ENCODE measurements at regions not wholly inside any gene's neighbourhood (a gene's known extent, or its start where the extent isn't known, plus 50 kb on each side); places are given as distances from the start of the nearest gene placed in this dataset.

GRCh38 chr13:93098972-93099371 is 127.6 kb upstream of the GPC6 start:
- Mint-ChIP-seq H3K27ac (no peak overlapping the region), H3K36me3 (no peaks in the 10 kb centered on the region), H3K27me3 (ENCODE audit: low read depth) (no peaks in the 10 kb centered on the region), H3K4me3 (no peak overlapping the region), H3K4me1 (no peaks in the 10 kb centered on the region), H3K9me3 (peaks cover 24% of the 10 kb centered on the region)
- TF ChIP-seq CTCF (IDR thresholded peaks at IDR 0.05; ENCODE audit: unreplicated experiment): no peak
- DNase-seq (ENCODE audit: low spot score in 2 of 2, unreplicated experiment in 2 of 2): no peak

GRCh38 chr13:93101226-93101734 is 125.3 kb upstream of the GPC6 start:
- peaks cover 12% of the 10 kb centered on the region for H3K9me3 Mint-ChIP-seq
- DNase-seq (ENCODE audit: low spot score in 2 of 2, unreplicated experiment in 2 of 2): no peak
- no peak overlapping the region for H3K27ac Mint-ChIP-seq
- no peak overlapping the region for H3K4me3 Mint-ChIP-seq
- H3K4me1 Mint-ChIP-seq: no peaks in the 10 kb centered on the region
- H3K36me3 Mint-ChIP-seq: no peaks in the 10 kb centered on the region
- no peaks in the 10 kb centered on the region for H3K27me3 Mint-ChIP-seq (ENCODE audit: low read depth)
- no peak for TF ChIP-seq CTCF (IDR thresholded peaks at IDR 0.05; ENCODE audit: unreplicated experiment)

GRCh38 chr13:93104270-93104669 is 122.3 kb upstream of the GPC6 start:
- no peaks in the 10 kb centered on the region for H3K36me3 Mint-ChIP-seq

GRCh38 chr13:93108111-93108601 is 118.5 kb upstream of the GPC6 start:
- no peak for TF ChIP-seq CTCF (IDR thresholded peaks at IDR 0.05; ENCODE audit: unreplicated experiment)
- no peaks in the 10 kb centered on the region for H3K4me1 Mint-ChIP-seq
- DNase-seq (ENCODE audit: low spot score in 2 of 2, unreplicated experiment in 2 of 2): no peak
- H3K27ac Mint-ChIP-seq: no peak overlapping the region
- no peak overlapping the region for H3K4me3 Mint-ChIP-seq
- no peaks in the 10 kb centered on the region for H3K27me3 Mint-ChIP-seq (ENCODE audit: low read depth)
- no peaks in the 10 kb centered on the region for H3K36me3 Mint-ChIP-seq
- peaks cover 5% of the 10 kb centered on the region for H3K9me3 Mint-ChIP-seq

More at GRCh38 chr13:93104270-93104669, 122.3 kb upstream of the GPC6 start:
- no peak for DNase-seq (ENCODE audit: low spot score in 2 of 2, unreplicated experiment in 2 of 2)
- TF ChIP-seq CTCF (IDR thresholded peaks at IDR 0.05; ENCODE audit: unreplicated experiment): no peak
- H3K27me3 Mint-ChIP-seq (ENCODE audit: low read depth): no peaks in the 10 kb centered on the region
- H3K4me1 Mint-ChIP-seq: no peaks in the 10 kb centered on the region
- H3K27ac Mint-ChIP-seq: no peak overlapping the region
- no peak overlapping the region for H3K4me3 Mint-ChIP-seq
- H3K9me3 Mint-ChIP-seq: peaks cover 10% of the 10 kb centered on the region

GRCh38 chr13:93116809-93117208 is 109.8 kb upstream of the GPC6 start:
- no peak for TF ChIP-seq CTCF (IDR thresholded peaks at IDR 0.05; ENCODE audit: unreplicated experiment)
- no peak overlapping the region for H3K27ac Mint-ChIP-seq
- H3K36me3 Mint-ChIP-seq: peaks cover 4% of the 10 kb centered on the region
- H3K9me3 Mint-ChIP-seq: peaks cover 7% of the 10 kb centered on the region
- H3K4me1 Mint-ChIP-seq: peaks cover 5% of the 10 kb centered on the region
- H3K4me3 Mint-ChIP-seq: no peak overlapping the region
- no peaks in the 10 kb centered on the region for H3K27me3 Mint-ChIP-seq (ENCODE audit: low read depth)
- DNase-seq (ENCODE audit: low spot score in 2 of 2, unreplicated experiment in 2 of 2): no peak

All from mesothelial cell of epicardium (in vitro differentiated cells).